ENCODE measurements at regions not wholly inside any gene's neighbourhood (a gene's known extent, or its start where the extent isn't known, plus 50 kb on each side); places are given as distances from the start of the nearest gene placed in this dataset.

GRCh38 chr17:53090770-53091169 is 732.0 kb upstream of the KIF2B start:
- H3K27ac Mint-ChIP-seq = no peak overlapping the region
- H3K4me3 Mint-ChIP-seq = no peak overlapping the region
- H3K4me1 Mint-ChIP-seq (ENCODE audit: low read depth) = no peaks in the 10 kb centered on the region
- no peaks in the 10 kb centered on the region for H3K27me3 Mint-ChIP-seq (ENCODE audit: low read depth)
- H3K9me3 Mint-ChIP-seq = peaks cover 31% of the 10 kb centered on the region
- H3K36me3 Mint-ChIP-seq (ENCODE audit: low read depth) = no peaks in the 10 kb centered on the region
- DNase-seq (ENCODE audit: low spot score) = no peak

- no peaks in the 10 kb centered on the region for H3K36me3 Mint-ChIP-seq (ENCODE audit: low read depth)
- H3K27ac Mint-ChIP-seq = no peak overlapping the region
- DNase-seq (ENCODE audit: low spot score) = no peak
- H3K9me3 Mint-ChIP-seq = peaks cover 21% of the 10 kb centered on the region
- no peaks in the 10 kb centered on the region for H3K27me3 Mint-ChIP-seq (ENCODE audit: low read depth)
- no peak overlapping the region for H3K4me3 Mint-ChIP-seq
- H3K4me1 Mint-ChIP-seq (ENCODE audit: low read depth) = no peaks in the 10 kb centered on the region
Measured at GRCh38 chr17:53088481-53088880, 734.2 kb upstream of the KIF2B start.

GRCh38 chr17:53061446-53061845 is 761.3 kb upstream of the KIF2B start:
- no peaks in the 10 kb centered on the region for H3K36me3 Mint-ChIP-seq (ENCODE audit: low read depth)
- peaks cover 54% of the 10 kb centered on the region for H3K9me3 Mint-ChIP-seq
- no peaks in the 10 kb centered on the region for H3K4me1 Mint-ChIP-seq (ENCODE audit: low read depth)
- no peak for DNase-seq (ENCODE audit: low spot score)
- no peaks in the 10 kb centered on the region for H3K27me3 Mint-ChIP-seq (ENCODE audit: low read depth)
- no peak overlapping the region for H3K4me3 Mint-ChIP-seq
- H3K27ac Mint-ChIP-seq = no peak overlapping the region

GRCh38 chr17:53058031-53058430 is 764.7 kb upstream of the KIF2B start:
- H3K27ac Mint-ChIP-seq = no peak overlapping the region
- no peak overlapping the region for H3K4me3 Mint-ChIP-seq
- DNase-seq (ENCODE audit: low spot score) = no peak
- H3K4me1 Mint-ChIP-seq (ENCODE audit: low read depth) = no peaks in the 10 kb centered on the region
- no peaks in the 10 kb centered on the region for H3K36me3 Mint-ChIP-seq (ENCODE audit: low read depth)
- H3K27me3 Mint-ChIP-seq (ENCODE audit: low read depth) = no peaks in the 10 kb centered on the region
- H3K9me3 Mint-ChIP-seq = peaks cover 37% of the 10 kb centered on the region

GRCh38 chr17:53046781-53047180 is 775.9 kb upstream of the KIF2B start:
- Mint-ChIP-seq H3K27me3 (ENCODE audit: low read depth) (no peaks in the 10 kb centered on the region), H3K4me3 (no peak overlapping the region), H3K27ac (no peak overlapping the region), H3K9me3 (peaks cover 43% of the 10 kb centered on the region), H3K36me3 (ENCODE audit: low read depth) (no peaks in the 10 kb centered on the region), H3K4me1 (ENCODE audit: low read depth) (no peaks in the 10 kb centered on the region)
- no peak for DNase-seq (ENCODE audit: low spot score)

GRCh38 chr17:53039981-53040380 is 782.7 kb upstream of the KIF2B start:
- no peak for DNase-seq (ENCODE audit: low spot score)
- Mint-ChIP-seq H3K27ac (no peak overlapping the region), H3K27me3 (ENCODE audit: low read depth) (no peaks in the 10 kb centered on the region), H3K4me3 (no peak overlapping the region), H3K4me1 (ENCODE audit: low read depth) (no peaks in the 10 kb centered on the region), H3K36me3 (ENCODE audit: low read depth) (no peaks in the 10 kb centered on the region), H3K9me3 (peaks cover 41% of the 10 kb centered on the region)

- H3K36me3 Mint-ChIP-seq (ENCODE audit: low read depth) = no peaks in the 10 kb centered on the region
- no peaks in the 10 kb centered on the region for H3K4me1 Mint-ChIP-seq (ENCODE audit: low read depth)
- no peaks in the 10 kb centered on the region for H3K27me3 Mint-ChIP-seq (ENCODE audit: low read depth)
- no peak overlapping the region for H3K4me3 Mint-ChIP-seq
- DNase-seq (ENCODE audit: low spot score) = no peak
- H3K9me3 Mint-ChIP-seq = peaks cover 51% of the 10 kb centered on the region
- no peak overlapping the region for H3K27ac Mint-ChIP-seq
Measured at GRCh38 chr17:53033297-53033696, 789.4 kb upstream of the KIF2B start.

GRCh38 chr17:53032861-53033271 is 789.9 kb upstream of the KIF2B start:
- no peak for DNase-seq (ENCODE audit: low spot score)
- Mint-ChIP-seq H3K36me3 (ENCODE audit: low read depth) (no peaks in the 10 kb centered on the region), H3K4me3 (no peak overlapping the region), H3K9me3 (peaks cover 55% of the 10 kb centered on the region), H3K27me3 (ENCODE audit: low read depth) (no peaks in the 10 kb centered on the region), H3K27ac (no peak overlapping the region), H3K4me1 (ENCODE audit: low read depth) (no peaks in the 10 kb centered on the region)

- Mint-ChIP-seq H3K9me3 (peaks cover 11% of the 10 kb centered on the region), H3K4me3 (no peak overlapping the region), H3K27ac (no peak overlapping the region), H3K27me3 (ENCODE audit: low read depth) (no peaks in the 10 kb centered on the region), H3K36me3 (ENCODE audit: low read depth) (no peaks in the 10 kb centered on the region), H3K4me1 (ENCODE audit: low read depth) (no peaks in the 10 kb centered on the region)
- DNase-seq (ENCODE audit: low spot score) = no peak
Measured at GRCh38 chr17:53017227-53017626, 805.5 kb upstream of the KIF2B start.

GRCh38 chr17:53016085-53016484 is 806.6 kb upstream of the KIF2B start:
- Mint-ChIP-seq H3K36me3 (ENCODE audit: low read depth) (no peaks in the 10 kb centered on the region), H3K4me3 (no peak overlapping the region), H3K4me1 (ENCODE audit: low read depth) (no peaks in the 10 kb centered on the region), H3K9me3 (peaks cover 11% of the 10 kb centered on the region), H3K27me3 (ENCODE audit: low read depth) (no peaks in the 10 kb centered on the region), H3K27ac (no peak overlapping the region)
- DNase-seq (ENCODE audit: low spot score) = no peak

GRCh38 chr17:53012364-53012763 is 810.4 kb upstream of the KIF2B start:
- Mint-ChIP-seq H3K4me1 (ENCODE audit: low read depth) (no peaks in the 10 kb centered on the region), H3K36me3 (ENCODE audit: low read depth) (no peaks in the 10 kb centered on the region), H3K27ac (no peak overlapping the region), H3K9me3 (peaks cover 24% of the 10 kb centered on the region), H3K4me3 (no peak overlapping the region), H3K27me3 (ENCODE audit: low read depth) (no peaks in the 10 kb centered on the region)
- DNase-seq (ENCODE audit: low spot score) = no peak

- H3K27ac Mint-ChIP-seq = no peak overlapping the region
- H3K36me3 Mint-ChIP-seq (ENCODE audit: low read depth) = no peaks in the 10 kb centered on the region
- DNase-seq (ENCODE audit: low spot score) = no peak
- H3K4me3 Mint-ChIP-seq = no peak overlapping the region
- H3K27me3 Mint-ChIP-seq (ENCODE audit: low read depth) = no peaks in the 10 kb centered on the region
- peaks cover 35% of the 10 kb centered on the region for H3K9me3 Mint-ChIP-seq
- no peaks in the 10 kb centered on the region for H3K4me1 Mint-ChIP-seq (ENCODE audit: low read depth)
Measured at GRCh38 chr17:53006006-53006405, 816.7 kb upstream of the KIF2B start.

- no peaks in the 10 kb centered on the region for H3K36me3 Mint-ChIP-seq (ENCODE audit: low read depth)
- no peak for DNase-seq (ENCODE audit: low spot score)
- peaks cover 34% of the 10 kb centered on the region for H3K9me3 Mint-ChIP-seq
- H3K27me3 Mint-ChIP-seq (ENCODE audit: low read depth) = no peaks in the 10 kb centered on the region
- no peaks in the 10 kb centered on the region for H3K4me1 Mint-ChIP-seq (ENCODE audit: low read depth)
- H3K27ac Mint-ChIP-seq = no peak overlapping the region
- no peak overlapping the region for H3K4me3 Mint-ChIP-seq
Measured at GRCh38 chr17:53004902-53005301, 817.8 kb upstream of the KIF2B start.

GRCh38 chr17:52995881-52996280 is 826.8 kb upstream of the KIF2B start:
- no peak for DNase-seq (ENCODE audit: low spot score)
- H3K4me3 Mint-ChIP-seq = no peak overlapping the region
- H3K27me3 Mint-ChIP-seq (ENCODE audit: low read depth) = no peaks in the 10 kb centered on the region
- no peak overlapping the region for H3K27ac Mint-ChIP-seq
- no peaks in the 10 kb centered on the region for H3K4me1 Mint-ChIP-seq (ENCODE audit: low read depth)
- H3K36me3 Mint-ChIP-seq (ENCODE audit: low read depth) = no peaks in the 10 kb centered on the region
- peaks cover 27% of the 10 kb centered on the region for H3K9me3 Mint-ChIP-seq

GRCh38 chr17:52995147-52995546 is 827.6 kb upstream of the KIF2B start:
- Mint-ChIP-seq H3K4me3 (no peak overlapping the region), H3K27ac (no peak overlapping the region), H3K36me3 (ENCODE audit: low read depth) (no peaks in the 10 kb centered on the region), H3K9me3 (peaks cover 26% of the 10 kb centered on the region), H3K4me1 (ENCODE audit: low read depth) (no peaks in the 10 kb centered on the region), H3K27me3 (ENCODE audit: low read depth) (no peaks in the 10 kb centered on the region)
- no peak for DNase-seq (ENCODE audit: low spot score)

Measured in T-helper 2 cell treated with Interferon-gamma antibody and Interleukin-4, amounts not matched to agents 5 μg/mL and 100 μg/mL, for 36 hours (primary cell).